Gastrocnemius medialis (tissue), 4 donors: ENCODE measurements at regions not wholly inside any gene's neighbourhood (a gene's known extent, or its start where the extent isn't known, plus 50 kb on each side); places are given as distances from the start of the nearest gene placed in this dataset.
"Not testable (repeated sequence)": the region's sequence is repeated elsewhere in the genome, so short reads cannot be mapped to it uniquely, and the experiment has no call there.

ENCODE experiments used
- ATAC-seq, 2 donors: fragments of 150-250 bp; one replicate each; pipeline ENCODE4 v1.9.1; 2016
- DNase-seq, 2 donors: peaks; one replicate each; pipeline ENCODE4 v3.0.0-alpha.2; 2019
- H3K27ac ChIP-seq, 4 donors: fragments of 200-600 bp; sonication (generic); 1 replicate in 1 of 4; 2 replicates in 3 of 4; pipeline ENCODE4 v1.5.1; 2016 to 2018; ENCODE audit warnings: mild to moderate bottlenecking in 2 of 4, moderate library complexity in 1 of 4
- H3K27me3 ChIP-seq, 3 donors: fragments of 200-600 bp; sonication (generic) in 2 of 3; 1 replicate in 1 of 3; 2 replicates in 2 of 3; pipeline versions ENCODE4 v1.5.1 to v1.6.0; 2016 to 2019; ENCODE audit warnings: mild to moderate bottlenecking in 1 of 3, moderate library complexity in 1 of 3
- H3K36me3 ChIP-seq, 2 donors: fragments of 200-600 bp; sonication (generic) in 1 of 2; one replicate each; pipeline ENCODE4 v1.5.1; 2017 to 2018
- H3K4me1 ChIP-seq, 2 donors: fragments of 200-600 bp; sonication (generic) in 1 of 2; one replicate each; pipeline ENCODE4 v1.5.1; 2016 to 2017; ENCODE audit warnings: mild to moderate bottlenecking in 2 of 2
- H3K4me3 ChIP-seq, 4 donors: fragments of 200-600 bp; sonication (generic) in 3 of 4; 1 replicate in 1 of 4; 2 replicates in 3 of 4; pipeline ENCODE4 v1.5.1; 2016 to 2019; ENCODE audit warnings: mild to moderate bottlenecking in 2 of 4
- H3K9me3 ChIP-seq, 3 donors: fragments of 200-600 bp; sonication (generic) in 2 of 3; 1 replicate in 1 of 3; 2 replicates in 2 of 3; pipeline ENCODE4 v1.5.1; 2016 to 2019
- POLR2A ChIP-seq, 2 donors: fragments of 450-650 bp; IDR thresholded peaks; one replicate each; pipeline ENCODE4 v1.6.1; 2017; ENCODE audit warnings: antibody characterized with exemption in 2 of 2, mild to moderate bottlenecking in 2 of 2, moderate library complexity in 2 of 2
- in situ Hi-C, 4 donors: fragments of 200-750 bp; cut with MboI; loops; one replicate each; pipeline versions ENCODE4 v1.15.0 to v1.8.0; 2017; ENCODE audit warnings: low sequenced_read_pairs in 4 of 4
- intact Hi-C: fragments of 100-400 bp; cut with DNase I; formaldehyde crosslinking; loops from one replicate; pipeline ENCODE4 v1.15.1; 2023; ENCODE audit warnings: low total_unique reads
- TF ChIP-seq, protein P1 (sequence below), 5 experiments: fragments of 450-650 bp in 3 of 5; fragments of 200-600 bp in 2 of 5; sonication (generic) in 2 of 5; IDR thresholded peaks in 4 of 5; conservative IDR thresholded peaks in 1 of 5; 1 replicate in 4 of 5; 2 replicates in 1 of 5; pipeline ENCODE4 v1.5.1; 2016 to 2019; ENCODE audit warnings: antibody characterized with exemption in 5 of 5, mild to moderate bottlenecking in 3 of 5, moderate library complexity in 3 of 5

DNA sequence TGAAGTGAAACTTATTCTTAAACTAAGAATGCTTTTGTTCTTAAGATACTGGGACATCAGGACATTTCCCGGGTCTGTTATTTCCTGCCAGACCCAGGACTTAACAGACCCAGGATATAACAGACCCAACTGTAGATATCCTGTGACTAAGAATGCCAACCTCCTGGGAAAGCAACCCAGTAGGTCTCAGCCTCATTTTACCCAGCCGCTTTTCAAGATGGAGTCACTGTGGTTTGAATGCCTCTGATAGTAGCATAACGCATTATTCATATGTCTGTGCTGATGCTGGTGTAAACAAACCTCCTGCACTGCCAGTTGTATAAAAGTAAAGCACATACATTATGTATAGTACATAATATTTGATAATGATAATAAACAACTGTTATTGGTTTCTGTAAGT lies 185.8 kb upstream of the GPRIN3 start:
- in situ Hi-C loops (no loop called here), intact Hi-C loops (no loop called here)
- Histone ChIP-seq H3K9me3 (no peaks in the 10 kb centered on the region), H3K27ac (no peak overlapping the region), H3K4me3 (no peak overlapping the region), H3K27me3 (no peaks in the 10 kb centered on the region), H3K36me3 (no peaks in the 10 kb centered on the region), H3K4me1 (no peaks in the 10 kb centered on the region)
- DNase-seq = no peak
- TF ChIP-seq POLR2A (IDR thresholded peaks at IDR 0.05) = no peak
- TF ChIP-seq, protein P1, sequence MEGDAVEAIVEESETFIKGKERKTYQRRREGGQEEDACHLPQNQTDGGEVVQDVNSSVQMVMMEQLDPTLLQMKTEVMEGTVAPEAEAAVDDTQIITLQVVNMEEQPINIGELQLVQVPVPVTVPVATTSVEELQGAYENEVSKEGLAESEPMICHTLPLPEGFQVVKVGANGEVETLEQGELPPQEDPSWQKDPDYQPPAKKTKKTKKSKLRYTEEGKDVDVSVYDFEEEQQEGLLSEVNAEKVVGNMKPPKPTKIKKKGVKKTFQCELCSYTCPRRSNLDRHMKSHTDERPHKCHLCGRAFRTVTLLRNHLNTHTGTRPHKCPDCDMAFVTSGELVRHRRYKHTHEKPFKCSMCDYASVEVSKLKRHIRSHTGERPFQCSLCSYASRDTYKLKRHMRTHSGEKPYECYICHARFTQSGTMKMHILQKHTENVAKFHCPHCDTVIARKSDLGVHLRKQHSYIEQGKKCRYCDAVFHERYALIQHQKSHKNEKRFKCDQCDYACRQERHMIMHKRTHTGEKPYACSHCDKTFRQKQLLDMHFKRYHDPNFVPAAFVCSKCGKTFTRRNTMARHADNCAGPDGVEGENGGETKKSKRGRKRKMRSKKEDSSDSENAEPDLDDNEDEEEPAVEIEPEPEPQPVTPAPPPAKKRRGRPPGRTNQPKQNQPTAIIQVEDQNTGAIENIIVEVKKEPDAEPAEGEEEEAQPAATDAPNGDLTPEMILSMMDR (IDR thresholded peaks at IDR 0.05 in 4 of 5, conservative IDR thresholded peaks at IDR 0.05 in 1 of 5) = no peak
- ATAC-seq = no peak

DNA sequence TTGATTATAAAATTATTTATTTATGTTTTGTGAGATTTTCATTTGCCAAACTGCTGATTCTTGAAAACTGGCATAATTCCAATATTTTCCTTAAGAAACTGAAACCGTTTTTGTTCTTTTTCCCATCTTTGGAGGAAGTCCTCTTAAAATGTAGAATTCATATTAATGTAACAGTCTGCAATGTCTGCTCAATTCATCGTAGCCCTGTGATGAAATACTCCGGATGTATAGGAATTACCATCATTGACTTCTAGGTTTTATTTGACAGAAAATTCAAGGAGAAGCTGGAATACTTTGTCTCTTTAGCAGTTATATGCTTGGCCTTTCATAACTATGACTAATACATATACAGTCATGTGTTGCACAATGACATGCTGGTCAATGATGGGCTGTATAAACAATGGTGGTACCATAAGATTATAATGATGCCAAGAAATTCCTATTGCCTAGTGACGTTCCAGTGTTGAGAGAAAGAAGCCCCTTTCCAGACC lies 185.0 kb upstream of the GPRIN3 start:
- intact Hi-C loops = no loop called here
- no peaks in the 10 kb centered on the region for H3K4me1 ChIP-seq
- TF ChIP-seq, protein P1 (IDR thresholded peaks at IDR 0.05 in 4 of 5, conservative IDR thresholded peaks at IDR 0.05 in 1 of 5) = no peak
- no peak for TF ChIP-seq POLR2A (IDR thresholded peaks at IDR 0.05)
- no peak for ATAC-seq
- H3K27me3 ChIP-seq = no peaks in the 10 kb centered on the region
- H3K9me3 ChIP-seq = no peaks in the 10 kb centered on the region
- H3K36me3 ChIP-seq = no peaks in the 10 kb centered on the region
- H3K27ac ChIP-seq = no peak overlapping the region
- in situ Hi-C loops = no loop called here
- no peak overlapping the region for H3K4me3 ChIP-seq
- DNase-seq = no peak

DNA sequence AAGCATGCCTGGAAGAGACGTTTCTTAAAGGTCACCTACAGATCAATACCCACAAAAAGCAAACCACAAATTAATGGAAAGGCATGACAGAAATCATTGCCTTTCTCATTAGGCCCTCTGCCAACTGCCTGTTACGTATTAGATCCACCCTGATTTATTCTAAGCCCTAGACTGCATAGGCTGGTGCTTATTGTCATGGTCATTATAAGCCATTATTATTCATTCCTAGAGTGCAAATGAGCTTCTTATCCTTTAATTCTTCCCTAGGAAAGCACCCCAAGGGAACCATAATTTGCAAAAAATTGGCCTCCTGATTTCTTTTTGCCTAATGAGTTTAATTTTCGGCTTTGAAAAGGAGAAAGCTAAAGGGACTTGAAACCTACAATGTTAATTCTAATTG lies 184.2 kb upstream of the GPRIN3 start:
- no peak overlapping the region for H3K27ac ChIP-seq
- no peak for ATAC-seq
- TF ChIP-seq POLR2A (IDR thresholded peaks at IDR 0.05) = no peak
- TF ChIP-seq, protein P1 (IDR thresholded peaks at IDR 0.05 in 4 of 5, conservative IDR thresholded peaks at IDR 0.05 in 1 of 5) = no peak
- in situ Hi-C loops (no loop called here), intact Hi-C loops (no loop called here)
- H3K4me1 ChIP-seq = no peaks in the 10 kb centered on the region
- DNase-seq = no peak
- H3K27me3 ChIP-seq = no peaks in the 10 kb centered on the region
- no peak overlapping the region for H3K4me3 ChIP-seq
- no peaks in the 10 kb centered on the region for H3K9me3 ChIP-seq
- no peaks in the 10 kb centered on the region for H3K36me3 ChIP-seq

DNA sequence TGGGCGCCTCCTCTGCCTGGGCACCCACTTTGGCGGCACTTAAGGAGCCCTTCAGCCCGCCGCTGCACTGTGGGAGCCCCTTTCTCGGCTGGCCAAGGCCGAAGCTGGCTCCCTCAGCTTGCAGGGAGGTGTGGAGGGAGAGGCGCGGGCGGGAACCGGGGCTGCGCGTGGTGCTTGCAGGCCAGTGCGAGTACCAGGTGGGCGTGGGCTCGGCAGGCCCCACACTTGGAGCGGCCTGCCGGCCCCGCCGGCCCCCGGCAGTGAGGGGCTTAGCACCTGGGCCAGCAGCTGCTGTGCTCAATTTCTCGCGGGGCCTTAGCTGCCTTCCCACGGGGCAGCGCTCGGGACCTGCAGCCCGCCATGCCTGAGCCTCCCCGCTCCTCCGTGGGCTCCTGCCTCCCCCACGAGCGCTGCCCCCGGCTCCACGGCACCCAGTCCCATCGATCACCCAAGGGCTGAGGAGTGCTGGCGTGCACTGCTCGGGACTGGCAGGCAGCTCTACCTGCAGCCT lies 182.4 kb upstream of the GPRIN3 start:
- in situ Hi-C loops, H3K36me3 ChIP-seq, H3K4me3 ChIP-seq, H3K9me3 ChIP-seq, intact Hi-C loops, H3K4me1 ChIP-seq, H3K27ac ChIP-seq, DNase-seq, H3K27me3 ChIP-seq, ATAC-seq: not testable (repeated sequence)

DNA sequence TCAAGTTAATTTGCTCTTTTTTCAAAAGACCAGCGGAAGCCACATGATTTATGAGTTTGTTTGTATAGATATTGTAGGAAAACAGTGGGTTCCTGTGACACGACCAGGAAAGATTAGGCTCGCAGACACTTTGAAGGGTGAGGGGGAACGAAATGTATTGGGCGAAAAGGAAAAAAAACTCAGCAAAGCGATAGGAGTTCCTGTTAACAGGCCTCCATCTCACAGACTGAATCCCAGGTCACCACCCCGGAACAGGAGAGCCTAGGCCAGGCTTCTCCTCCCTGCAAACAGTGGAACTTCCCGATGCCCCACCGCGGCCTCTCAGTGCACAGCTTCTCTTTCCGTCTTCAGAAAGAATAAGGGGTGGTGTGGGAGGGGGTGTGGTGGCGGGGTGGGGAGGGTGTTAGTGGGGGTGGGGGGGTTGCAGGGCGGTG lies 181.8 kb upstream of the GPRIN3 start:
- no peaks in the 10 kb centered on the region for H3K9me3 ChIP-seq
- in situ Hi-C loops (no loop called here), intact Hi-C loops (no loop called here)
- no peaks in the 10 kb centered on the region for H3K27me3 ChIP-seq
- no peaks in the 10 kb centered on the region for H3K4me1 ChIP-seq
- ATAC-seq = no peak
- no peak for DNase-seq
- TF ChIP-seq, protein P1 (IDR thresholded peaks at IDR 0.05 in 4 of 5, conservative IDR thresholded peaks at IDR 0.05 in 1 of 5) = no peak
- TF ChIP-seq POLR2A (IDR thresholded peaks at IDR 0.05) = no peak
- H3K4me3 ChIP-seq = no peak overlapping the region
- no peaks in the 10 kb centered on the region for H3K36me3 ChIP-seq
- H3K27ac ChIP-seq = no peak overlapping the region
